ENCODE measurements at regions not wholly inside any gene's neighbourhood (a gene's known extent, or its start where the extent isn't known, plus 50 kb on each side); places are given as distances from the start of the nearest gene placed in this dataset.

- no peak for TF ChIP-seq ZFX (IDR thresholded peaks at IDR 0.05)
- TF ChIP-seq CTCF (conservative IDR thresholded peaks at IDR 0.05): no peak
Measured at GRCh38 chr12:77433799-77434198, 368.4 kb upstream of the E2F7 start.

GRCh38 chr12:77429426-77429825, 364.1 kb upstream of the E2F7 start:
- TF ChIP-seq CTCF (conservative IDR thresholded peaks at IDR 0.05) (no peak), ZFX (IDR thresholded peaks at IDR 0.05) (no peak)
- H3K27ac ChIP-seq: no peak overlapping the region

More at GRCh38 chr12:77433799-77434198, 368.4 kb upstream of the E2F7 start:
- no peak overlapping the region for H3K27ac ChIP-seq

GRCh38 chr12:77421152-77421551, 355.8 kb upstream of the E2F7 start:
- H3K27ac ChIP-seq: no peak overlapping the region
- TF ChIP-seq CTCF (conservative IDR thresholded peaks at IDR 0.05): no peak
- TF ChIP-seq ZFX (IDR thresholded peaks at IDR 0.05): no peak

- H3K27ac ChIP-seq: no peak overlapping the region
- TF ChIP-seq CTCF (conservative IDR thresholded peaks at IDR 0.05): no peak
Measured at GRCh38 chr12:77409551-77409950, 344.2 kb upstream of the E2F7 start.

GRCh38 chr12:77407931-77408330, 342.6 kb upstream of the E2F7 start:
- TF ChIP-seq CTCF (conservative IDR thresholded peaks at IDR 0.05): no peak
- no peak for TF ChIP-seq ZFX (IDR thresholded peaks at IDR 0.05)
- H3K27ac ChIP-seq: no peak overlapping the region

GRCh38 chr12:77406219-77406905, 341.0 kb upstream of the E2F7 start:
- TF ChIP-seq CTCF (conservative IDR thresholded peaks at IDR 0.05) (no peak), ZFX (IDR thresholded peaks at IDR 0.05) (no peak)
- no peak overlapping the region for H3K27ac ChIP-seq

- TF ChIP-seq CTCF (conservative IDR thresholded peaks at IDR 0.05) (no peak), ZFX (IDR thresholded peaks at IDR 0.05) (no peak)
- no peak overlapping the region for H3K27ac ChIP-seq
Measured at GRCh38 chr12:77402716-77403115, 337.3 kb upstream of the E2F7 start.
